HepG2 (cell line): ENCODE measurements at regions not wholly inside any gene's neighbourhood (a gene's known extent, or its start where the extent isn't known, plus 50 kb on each side); places are given as distances from the start of the nearest gene placed in this dataset.

Source experiments
- ATAC-seq: fragments of 200-7000 bp; cut with Tn5 transposase; 3 replicates; pipeline ENCODE4 v1.9.1; 2020; ENCODE audit warnings: mild to moderate bottlenecking, moderate library complexity
- BruUV-seq: library from RNA; stranded (reverse); fragments of 400-500 nt; replicated peaks from 2 replicates; lab custom pipeline; 2021; lab: Mats Ljungman, UMichigan
- CTCF ChIA-PET: fragments of 300-600 bp; formaldehyde crosslinking; extraction: SDS; loops from one replicate; lab custom pipeline; 2021; ENCODE audit warnings: low total read pairs, inconsistent platforms, low intra/inter-chr PET ratio; lab: Yijun Ruan, JAX
- POLR2A ChIA-PET: fragments of 350-600 bp; sonication (Branson Sonifier 250); formaldehyde crosslinking; loops from one replicate; lab custom pipeline; 2020; ENCODE audit warnings: antibody characterized with exemption, inconsistent platforms; lab: Yijun Ruan, JAX
- DNase-seq: peaks from one replicate; pipeline ENCODE4 v3.0.0-alpha.2; 2015; ENCODE audit warnings: low spot score
- FAIRE-seq: peaks from 3 replicates; lab custom pipeline; 2011; peaks lifted over from hg19 to GRCh38; lab: Jason Lieb, UNC
- H2AFZ ChIP-seq: one replicate; pipeline ENCODE4 v1.6.1; 2011; ENCODE audit warnings: low read length, inconsistent platforms
- H3K27ac ChIP-seq: fragments of 300-600 bp; 3 replicates; pipeline ENCODE4 v1.8.0; 2011; ENCODE audit warnings: mixed run types, mild to moderate bottlenecking, mixed read lengths, low read length, inconsistent platforms; ENCODE audit not compliant: insufficient read depth; ENCODE audit errors: extremely low read length
- H3K27me3 ChIP-seq, 2 experiments: fragments of 200-600 bp in 1 of 2; 2 replicates in 1 of 2; 3 replicates in 1 of 2; pipeline versions ENCODE4 v1.6.0 to v1.8.0; 2011; ENCODE audit warnings: low read length in 2 of 2, mild to moderate bottlenecking in 2 of 2, moderate library complexity in 2 of 2, inconsistent platforms in 1 of 2; ENCODE audit not compliant: insufficient read depth in 2 of 2, control insufficient read depth in 1 of 2
- H3K36me3 ChIP-seq, 2 experiments: fragments of 200-600 bp in 1 of 2; replicated peaks in 1 of 2; 2 replicates in 1 of 2; 3 replicates in 1 of 2; pipeline versions ENCODE4 v1.5.1 to v1.8.0; 2011; ENCODE audit warnings: low read length in 2 of 2, inconsistent platforms in 1 of 2; ENCODE audit not compliant: insufficient read depth in 2 of 2, control insufficient read depth in 1 of 2
- H3K4me1 ChIP-seq: 2 replicates; pipeline ENCODE4 v1.5.1; 2012; ENCODE audit warnings: low read length, inconsistent platforms; ENCODE audit not compliant: insufficient read depth
- H3K4me2 ChIP-seq: 2 replicates; pipeline ENCODE4 v1.6.0; 2011; ENCODE audit warnings: low read depth, low read length, inconsistent platforms
- H3K4me3 ChIP-seq, 3 experiments: fragments of 200-600 bp in 1 of 3; sonication (generic), shearing (Covaris generic) in 1 of 3; replicated peaks in 1 of 3; 2 replicates each; pipeline ENCODE4 v1.5.1; 2011 to 2016; ENCODE audit warnings: low read length in 3 of 3, inconsistent platforms in 2 of 3, low read depth in 2 of 3, mild to moderate bottlenecking in 2 of 3, control low read depth in 1 of 3, mixed read lengths in 1 of 3; ENCODE audit not compliant: insufficient read depth in 1 of 3
- H3K79me2 ChIP-seq: one replicate; pipeline ENCODE4 v1.6.1; 2011; ENCODE audit warnings: low read length, inconsistent platforms; ENCODE audit not compliant: insufficient read depth
- H3K9ac ChIP-seq: 2 replicates; pipeline ENCODE4 v1.6.0; 2011; ENCODE audit warnings: mild to moderate bottlenecking, low read depth, low read length, inconsistent platforms; ENCODE audit not compliant: insufficient read depth
- H3K9me3 ChIP-seq: 2 replicates; pipeline ENCODE4 v1.5.1; 2012; ENCODE audit warnings: mild to moderate bottlenecking, low read length
- H4K20me1 ChIP-seq: 2 replicates; pipeline ENCODE4 v1.6.0; 2011; ENCODE audit warnings: inconsistent platforms, mild to moderate bottlenecking, low read length, moderate library complexity; ENCODE audit not compliant: insufficient read depth
- ETV5 ChIP-seq: IDR thresholded peaks from 2 replicates; pipeline ENCODE4 v1.6.1; 2018; ENCODE audit warnings: missing biosample characterization, missing genetic modification reagents, inconsistent platforms, borderline replicate concordance
- PHF8 ChIP-seq: sonication (generic); formaldehyde crosslinking; IDR thresholded peaks from 2 replicates; pipeline ENCODE4 v1.5.0; 2020; ENCODE audit warnings: missing genetic modification reagents
- ZNF136 ChIP-seq: sonication (generic); formaldehyde crosslinking; IDR thresholded peaks from 2 replicates; pipeline ENCODE4 v1.8.1; 2022; ENCODE audit warnings: low read depth, mild to moderate bottlenecking, moderate library complexity, missing genetic modification reagents
- ZNF317 ChIP-seq: sonication (generic); formaldehyde crosslinking; IDR thresholded peaks from 2 replicates; pipeline ENCODE4 v1.5.0; 2020; ENCODE audit warnings: mild to moderate bottlenecking, missing genetic modification reagents
- ZNF644 ChIP-seq: IDR thresholded peaks from 2 replicates; pipeline ENCODE4 v1.6.1; 2016; ENCODE audit warnings: low read depth
- ZNF709 ChIP-seq: sonication (generic); formaldehyde crosslinking; IDR thresholded peaks from 2 replicates; pipeline ENCODE4 v1.5.0; 2020; ENCODE audit warnings: mild to moderate bottlenecking, missing genetic modification reagents
- ZNF737 ChIP-seq: sonication (generic); formaldehyde crosslinking; IDR thresholded peaks from 2 replicates; pipeline ENCODE4 v1.5.0; 2020; ENCODE audit warnings: missing genetic modification reagents, mild to moderate bottlenecking, borderline replicate concordance
- WGBS: methylation state at CpG from one replicate; pipeline ENCODE4 v1.1.6; 2017; ENCODE audit warnings: low lambda C conversion rate; 5-methylcytosine and 5-hydroxymethylcytosine counted together
- in situ Hi-C: cut with HindIII; loops from 2 replicates; pipeline ENCODE4 v1.10.0; 2017; ENCODE audit warnings: low pct_unique_long_range_greater_than_20kb; ENCODE audit not compliant: extremely low pct_ligation_motif_present
- intact Hi-C: fragments of 100-400 bp; cut with micrococcal nuclease; formaldehyde crosslinking; loops from one replicate; pipeline ENCODE4 v1.10.0; 2022; ENCODE audit not compliant: unreplicated experiment
- TF ChIP-seq, protein P1 (sequence below): sonication (generic); formaldehyde crosslinking; IDR thresholded peaks from 2 replicates; pipeline ENCODE4 v1.4.0; 2020; ENCODE audit warnings: mild to moderate bottlenecking, missing genetic modification reagents
- TF ChIP-seq, protein P2 (sequence below): sonication (generic); formaldehyde crosslinking; IDR thresholded peaks from 2 replicates; pipeline ENCODE4 v1.8.1; 2022; ENCODE audit warnings: mild to moderate bottlenecking, missing genetic modification reagents
- TF ChIP-seq, protein P3 (sequence below), 2 experiments: sonication (generic) in 1 of 2; formaldehyde crosslinking in 1 of 2; IDR thresholded peaks; 2 replicates each; pipeline versions ENCODE4 v1.4.0 to v1.6.1; 2016 to 2020; ENCODE audit warnings: borderline replicate concordance in 1 of 2, low read depth in 1 of 2, mild to moderate bottlenecking in 1 of 2, missing genetic modification reagents in 1 of 2

DNA sequence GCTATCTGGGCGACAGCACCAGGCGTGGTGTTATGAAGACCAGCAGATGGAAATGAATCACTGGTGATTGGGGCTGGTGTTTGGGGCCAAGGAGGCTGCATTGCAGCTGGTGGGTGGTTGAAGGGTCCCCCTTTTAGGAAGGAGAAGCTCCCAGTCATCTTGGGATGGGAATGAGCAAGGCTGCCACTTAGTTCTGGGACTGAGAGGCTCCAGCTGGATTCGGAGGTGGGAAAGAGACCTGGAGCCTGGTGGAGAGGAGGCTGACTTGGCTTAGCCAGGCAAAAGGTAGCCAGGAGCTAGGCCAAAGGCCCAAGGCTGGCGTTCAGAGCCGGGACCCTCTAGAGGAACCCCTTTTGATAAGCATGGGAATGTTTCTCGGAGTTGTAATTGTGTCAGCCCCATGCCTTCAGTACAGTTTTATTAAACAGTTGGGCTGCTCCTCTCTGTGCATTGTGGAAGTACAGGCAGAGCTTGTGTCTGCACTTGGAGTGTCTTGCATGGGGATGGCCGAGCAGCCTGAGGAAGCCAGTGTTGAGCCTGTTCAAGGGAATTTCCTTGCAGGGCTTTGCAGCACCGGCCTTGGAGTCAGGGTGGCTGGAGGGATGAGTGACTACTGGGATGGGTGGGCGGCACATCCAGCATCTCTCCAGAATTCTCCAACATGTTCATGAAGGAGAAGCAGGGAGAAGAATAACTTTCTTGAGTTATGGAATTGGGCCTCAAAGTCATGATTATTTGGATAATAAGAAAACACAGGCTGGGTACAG lies 234.9 kb downstream of the BAMBI start (continued):
- TF ChIP-seq, protein P1, sequence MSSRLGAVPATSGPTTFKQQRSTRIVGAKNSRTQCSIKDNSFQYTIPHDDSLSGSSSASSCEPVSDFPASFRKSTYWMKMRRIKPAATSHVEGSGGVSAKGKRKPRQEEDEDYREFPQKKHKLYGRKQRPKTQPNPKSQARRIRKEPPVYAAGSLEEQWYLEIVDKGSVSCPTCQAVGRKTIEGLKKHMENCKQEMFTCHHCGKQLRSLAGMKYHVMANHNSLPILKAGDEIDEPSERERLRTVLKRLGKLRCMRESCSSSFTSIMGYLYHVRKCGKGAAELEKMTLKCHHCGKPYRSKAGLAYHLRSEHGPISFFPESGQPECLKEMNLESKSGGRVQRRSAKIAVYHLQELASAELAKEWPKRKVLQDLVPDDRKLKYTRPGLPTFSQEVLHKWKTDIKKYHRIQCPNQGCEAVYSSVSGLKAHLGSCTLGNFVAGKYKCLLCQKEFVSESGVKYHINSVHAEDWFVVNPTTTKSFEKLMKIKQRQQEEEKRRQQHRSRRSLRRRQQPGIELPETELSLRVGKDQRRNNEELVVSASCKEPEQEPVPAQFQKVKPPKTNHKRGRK (CRISPR knock-in tag) = no peak
- TF ChIP-seq PHF8 = no peak
- TF ChIP-seq ZNF136 (CRISPR knock-in tag) = no peak
- no peak for TF ChIP-seq ETV5 (CRISPR knock-in tag)
- no peak for TF ChIP-seq ZNF317 (CRISPR knock-in tag)
- TF ChIP-seq ZNF709 (CRISPR knock-in tag) = no peak

DNA sequence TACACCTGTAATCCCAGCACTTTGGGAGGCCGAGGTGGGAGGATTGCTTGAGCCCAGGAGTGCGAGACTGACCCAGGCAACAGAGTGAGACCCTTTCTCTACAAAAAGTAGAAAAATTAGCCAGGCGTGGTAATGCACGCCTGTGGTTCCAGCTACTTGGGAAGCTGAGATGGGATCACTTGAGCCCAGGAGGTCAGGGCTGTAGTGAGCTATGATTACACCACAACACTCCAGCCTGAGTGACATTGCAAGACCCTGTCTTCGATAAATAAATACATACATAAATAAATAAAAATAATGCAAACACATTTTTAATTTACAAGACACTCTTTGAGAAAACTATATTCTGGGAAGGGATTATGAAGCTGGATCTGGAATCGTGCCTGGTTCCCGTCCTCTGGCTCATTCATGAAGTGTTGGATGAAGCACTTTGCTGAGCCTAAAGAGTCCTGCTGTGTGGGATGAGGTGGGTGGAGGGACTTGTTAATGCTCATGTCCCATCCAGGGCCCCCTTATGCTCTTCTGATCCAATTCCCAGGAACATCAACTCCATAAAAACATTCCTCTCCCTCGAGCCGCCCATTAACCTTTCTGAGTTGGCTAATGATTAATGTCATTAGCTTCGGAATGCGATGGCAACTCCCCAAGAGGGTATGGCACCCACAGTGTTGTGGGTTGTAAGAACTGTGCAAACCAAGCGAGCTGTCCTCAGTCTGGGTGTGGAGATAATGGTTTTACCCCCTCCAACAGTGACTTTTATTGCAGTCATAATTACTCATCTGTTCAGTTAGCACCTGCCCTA lies 236.3 kb downstream of the BAMBI start:
- CTCF ChIA-PET = no interaction called here
- no peak for FAIRE-seq
- Histone ChIP-seq H3K4me2 (peak overlapping the region; percentile 35), H2AFZ (no peak overlapping the region), H3K27ac (no peak overlapping the region), H3K79me2 (no peaks in the 10 kb centered on the region), H3K27me3 (no peaks in the 10 kb centered on the region; a peak in 1 of 5 replicates), H3K36me3 (no peaks in the 10 kb centered on the region), H3K4me1 (peaks cover 65% of the 10 kb centered on the region), H4K20me1 (no peaks in the 10 kb centered on the region), H3K9me3 (no peaks in the 10 kb centered on the region), H3K9ac (no peak overlapping the region), H3K4me3 (no peak overlapping the region)
- intact Hi-C loops = no loop called here
- 0 out of 2 replicates have a peak, but pooled peaks have one; percentile 23 for TF ChIP-seq ZNF644
- TF ChIP-seq ZNF737 (CRISPR knock-in tag) = no peak
- TF ChIP-seq, protein P2, sequence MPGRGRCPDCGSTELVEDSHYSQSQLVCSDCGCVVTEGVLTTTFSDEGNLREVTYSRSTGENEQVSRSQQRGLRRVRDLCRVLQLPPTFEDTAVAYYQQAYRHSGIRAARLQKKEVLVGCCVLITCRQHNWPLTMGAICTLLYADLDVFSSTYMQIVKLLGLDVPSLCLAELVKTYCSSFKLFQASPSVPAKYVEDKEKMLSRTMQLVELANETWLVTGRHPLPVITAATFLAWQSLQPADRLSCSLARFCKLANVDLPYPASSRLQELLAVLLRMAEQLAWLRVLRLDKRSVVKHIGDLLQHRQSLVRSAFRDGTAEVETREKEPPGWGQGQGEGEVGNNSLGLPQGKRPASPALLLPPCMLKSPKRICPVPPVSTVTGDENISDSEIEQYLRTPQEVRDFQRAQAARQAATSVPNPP (CRISPR knock-in tag) = no peak
- TF ChIP-seq, protein P3, sequence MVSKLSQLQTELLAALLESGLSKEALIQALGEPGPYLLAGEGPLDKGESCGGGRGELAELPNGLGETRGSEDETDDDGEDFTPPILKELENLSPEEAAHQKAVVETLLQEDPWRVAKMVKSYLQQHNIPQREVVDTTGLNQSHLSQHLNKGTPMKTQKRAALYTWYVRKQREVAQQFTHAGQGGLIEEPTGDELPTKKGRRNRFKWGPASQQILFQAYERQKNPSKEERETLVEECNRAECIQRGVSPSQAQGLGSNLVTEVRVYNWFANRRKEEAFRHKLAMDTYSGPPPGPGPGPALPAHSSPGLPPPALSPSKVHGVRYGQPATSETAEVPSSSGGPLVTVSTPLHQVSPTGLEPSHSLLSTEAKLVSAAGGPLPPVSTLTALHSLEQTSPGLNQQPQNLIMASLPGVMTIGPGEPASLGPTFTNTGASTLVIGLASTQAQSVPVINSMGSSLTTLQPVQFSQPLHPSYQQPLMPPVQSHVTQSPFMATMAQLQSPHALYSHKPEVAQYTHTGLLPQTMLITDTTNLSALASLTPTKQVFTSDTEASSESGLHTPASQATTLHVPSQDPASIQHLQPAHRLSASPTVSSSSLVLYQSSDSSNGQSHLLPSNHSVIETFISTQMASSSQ (IDR thresholded peaks at IDR 0.05; ENCODE audit: low read depth) = peak; percentile 48; the same call in 1 of the 2 replicates
- TF ChIP-seq, protein P3 (CRISPR knock-in tag; IDR thresholded peaks at IDR 0.05; ENCODE audit: borderline replicate concordance) = no peak
- peak; percentile 42 for DNase-seq
- no TSS peak for BruUV-seq
- no peak for ATAC-seq
- in situ Hi-C loops = no loop called here
- POLR2A ChIA-PET = no interaction called here
- 70% methylated on average over 12 of the region's 12 CpGs for WGBS
